NT2/D1 (cell line): ENCODE measurements at regions not wholly inside any gene's neighbourhood (a gene's known extent, or its start where the extent isn't known, plus 50 kb on each side); places are given as distances from the start of the nearest gene placed in this dataset.

Source experiments
- SUZ12 ChIP-seq: IDR thresholded peaks from 2 replicates; pipeline ENCODE4 v1.6.1; 2011; ENCODE audit not compliant: insufficient read length, insufficient read depth; ENCODE audit errors: extremely low read depth
- YY1 ChIP-seq: IDR thresholded peaks from 2 replicates; pipeline ENCODE4 v1.6.1; 2011; ENCODE audit not compliant: insufficient read length, insufficient read depth
- ZNF274 ChIP-seq: IDR thresholded peaks from 2 replicates; pipeline ENCODE4 v1.6.1; 2011; ENCODE audit warnings: mild to moderate bottlenecking, low read depth, low read length

- TF ChIP-seq YY1 (no peak), ZNF274 (no peak), SUZ12 (no peak)
Measured at GRCh38 chr6:100317031-100317430, 147.7 kb downstream of the SIM1 start.
